Panc1 (cell line): ENCODE measurements at regions not wholly inside any gene's neighbourhood (a gene's known extent, or its start where the extent isn't known, plus 50 kb on each side); places are given as distances from the start of the nearest gene placed in this dataset.

ENCODE experiments used
- CTCF ChIP-seq: fragments of 450-650 bp; IDR thresholded peaks from 2 replicates; pipeline ENCODE4 v1.5.1; 2017; ENCODE audit warnings: mild to moderate bottlenecking
- POLR2AphosphoS5 ChIP-seq: IDR thresholded peaks from 2 replicates; pipeline ENCODE4 v1.6.1; 2012; ENCODE audit warnings: mild to moderate bottlenecking, low read depth, low read length, moderate library complexity
- REST ChIP-seq, 2 experiments: IDR thresholded peaks; 2 replicates each; pipeline ENCODE4 v1.6.1; 2011 to 2012; ENCODE audit warnings: low read depth in 2 of 2, control low read depth in 1 of 2, low read length in 1 of 2, mild to moderate bottlenecking in 1 of 2, moderate library complexity in 1 of 2; ENCODE audit not compliant: insufficient read depth in 1 of 2
- TCF7L2 ChIP-seq: IDR thresholded peaks from 2 replicates; pipeline ENCODE4 v1.6.1; 2011; ENCODE audit warnings: mild to moderate bottlenecking, low read depth, low read length, inconsistent platforms

- TF ChIP-seq CTCF, result no peak
- TF ChIP-seq POLR2AphosphoS5, result no peak
- no peak for TF ChIP-seq TCF7L2
- TF ChIP-seq REST (IDR thresholded peaks at IDR 0.05; ENCODE audit: insufficient read depth in 1 of 2, low read depth in 2 of 2, low read length in 1 of 2), result no peak
Measured at GRCh38 chr7:52862321-52862720, 173.1 kb upstream of the POM121L12 start.
